ENCODE measurements at regions not wholly inside any gene's neighbourhood (a gene's known extent, or its start where the extent isn't known, plus 50 kb on each side); places are given as distances from the start of the nearest gene placed in this dataset.

DNA sequence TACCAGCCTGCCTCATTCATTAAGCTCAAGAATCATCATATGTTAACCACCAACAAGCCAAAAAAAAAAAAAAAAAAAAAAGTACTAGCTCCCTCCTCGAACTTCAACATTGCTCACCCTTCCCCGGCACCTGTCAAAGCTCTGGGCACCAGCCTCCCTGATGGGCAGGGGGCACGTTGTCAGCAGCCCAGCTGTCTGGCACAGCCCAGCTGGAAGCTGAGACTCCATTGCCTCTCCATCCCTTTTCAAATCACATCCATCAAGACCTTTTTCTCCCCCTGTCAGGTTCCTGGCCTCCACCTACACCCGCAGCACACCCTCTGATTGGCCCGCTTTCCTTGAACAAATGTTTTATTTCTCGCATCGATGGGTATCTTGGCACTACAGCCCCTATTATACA lies 913.3 kb upstream of the AUTS2 start:
- Histone ChIP-seq H3K27ac (ENCODE audit: low read length) (no peak overlapping the region), H3K4me3 (ENCODE audit: low read length) (no peak overlapping the region), H3K36me3 (ENCODE audit: low read depth, low read length) (no peaks in the 10 kb centered on the region), H3K27me3 (ENCODE audit: low read length) (no peaks in the 10 kb centered on the region), H3K9me2 (replicated peaks; ENCODE audit: low read length) (no peaks in the 10 kb centered on the region), H3F3A (ENCODE audit: low read length, unreplicated experiment) (no peaks in the 10 kb centered on the region), H3K9me3 (ENCODE audit: low read length) (no peaks in the 10 kb centered on the region), H3K9ac (ENCODE audit: low read length) (no peak overlapping the region), H3K79me2 (ENCODE audit: low read length) (no peaks in the 10 kb centered on the region), H3K4me1 (ENCODE audit: insufficient read depth, low read length) (no peaks in the 10 kb centered on the region), H4K20me1 (ENCODE audit: low read length) (no peaks in the 10 kb centered on the region), H3K4me2 (ENCODE audit: low read length) (no peak overlapping the region), H2AFZ (ENCODE audit: low read length) (no peak overlapping the region)
- DNase-seq, result no peak
- CTCF ChIA-PET, result no interaction called here
- no TSS peak for BruUV-seq (replicated peaks)
- no peak for ATAC-seq
- no peak for TF ChIP-seq EZH2phosphoT487 (IDR thresholded peaks at IDR 0.05; ENCODE audit: borderline replicate concordance, low read length)
- no peak for TF ChIP-seq EZH2 (IDR thresholded peaks at IDR 0.05; ENCODE audit: low read length, unreplicated experiment)
- TF ChIP-seq, protein P1, sequence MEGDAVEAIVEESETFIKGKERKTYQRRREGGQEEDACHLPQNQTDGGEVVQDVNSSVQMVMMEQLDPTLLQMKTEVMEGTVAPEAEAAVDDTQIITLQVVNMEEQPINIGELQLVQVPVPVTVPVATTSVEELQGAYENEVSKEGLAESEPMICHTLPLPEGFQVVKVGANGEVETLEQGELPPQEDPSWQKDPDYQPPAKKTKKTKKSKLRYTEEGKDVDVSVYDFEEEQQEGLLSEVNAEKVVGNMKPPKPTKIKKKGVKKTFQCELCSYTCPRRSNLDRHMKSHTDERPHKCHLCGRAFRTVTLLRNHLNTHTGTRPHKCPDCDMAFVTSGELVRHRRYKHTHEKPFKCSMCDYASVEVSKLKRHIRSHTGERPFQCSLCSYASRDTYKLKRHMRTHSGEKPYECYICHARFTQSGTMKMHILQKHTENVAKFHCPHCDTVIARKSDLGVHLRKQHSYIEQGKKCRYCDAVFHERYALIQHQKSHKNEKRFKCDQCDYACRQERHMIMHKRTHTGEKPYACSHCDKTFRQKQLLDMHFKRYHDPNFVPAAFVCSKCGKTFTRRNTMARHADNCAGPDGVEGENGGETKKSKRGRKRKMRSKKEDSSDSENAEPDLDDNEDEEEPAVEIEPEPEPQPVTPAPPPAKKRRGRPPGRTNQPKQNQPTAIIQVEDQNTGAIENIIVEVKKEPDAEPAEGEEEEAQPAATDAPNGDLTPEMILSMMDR (conservative IDR thresholded peaks at IDR 0.05; ENCODE audit: low read depth, low read length), result no peak
- intact Hi-C loops (cut with micrococcal nuclease), result no loop called here
- POLR2A ChIA-PET (ENCODE audit: unreplicated experiment), result no interaction called here

DNA sequence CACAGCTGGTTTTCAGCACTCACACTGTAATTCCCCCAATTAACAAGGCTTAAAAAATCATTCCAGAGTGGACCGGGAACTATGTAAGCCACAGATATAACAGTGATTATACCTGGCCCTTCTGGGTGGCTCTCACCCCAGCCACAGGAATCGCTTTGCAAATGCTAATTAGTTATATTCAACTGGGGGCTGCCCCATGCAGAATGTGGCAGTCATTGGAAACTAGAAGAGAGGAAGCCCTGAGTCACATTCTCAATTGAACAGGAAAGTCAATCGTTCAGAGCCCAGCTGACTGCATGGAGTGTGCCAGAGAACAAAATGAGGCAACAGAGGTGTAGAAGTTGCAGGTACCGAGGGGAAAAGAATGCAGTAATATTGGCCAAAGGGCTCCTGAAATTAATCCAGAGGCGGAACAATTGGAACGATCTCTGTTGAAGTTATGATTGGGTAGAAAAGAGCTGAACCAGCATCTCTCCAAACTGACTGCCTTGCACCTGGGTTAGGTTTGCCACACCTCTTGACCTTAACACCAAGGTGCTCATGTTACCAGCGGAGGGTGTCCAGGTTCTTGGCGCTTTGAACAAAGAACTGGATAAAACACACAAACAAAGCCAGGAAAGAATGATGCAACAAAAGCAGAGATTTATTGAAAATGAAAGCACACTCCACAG lies 909.7 kb upstream of the AUTS2 start:
- H3K9me3 ChIP-seq (ENCODE audit: low read length), result no peaks in the 10 kb centered on the region
- H3K4me2 ChIP-seq (ENCODE audit: low read length), result no peak overlapping the region
- no peak for DNase-seq
- H3K27me3 ChIP-seq (ENCODE audit: low read length), result no peaks in the 10 kb centered on the region
- ATAC-seq, result no peak
- no peak overlapping the region for H3K4me3 ChIP-seq (ENCODE audit: low read length)
- intact Hi-C loops (cut with micrococcal nuclease), result no loop called here
- TF ChIP-seq EZH2 (IDR thresholded peaks at IDR 0.05; ENCODE audit: low read length, unreplicated experiment) (no peak), EZH2phosphoT487 (IDR thresholded peaks at IDR 0.05; ENCODE audit: borderline replicate concordance, low read length) (no peak)
- TF ChIP-seq, protein P1 (conservative IDR thresholded peaks at IDR 0.05; ENCODE audit: low read depth, low read length), result no peak
- H4K20me1 ChIP-seq (ENCODE audit: low read length), result no peaks in the 10 kb centered on the region
- no peaks in the 10 kb centered on the region for H3K4me1 ChIP-seq (ENCODE audit: insufficient read depth, low read length)
- ChIA-PET CTCF (no interaction called here), POLR2A (ENCODE audit: unreplicated experiment) (no interaction called here)
- no peaks in the 10 kb centered on the region for H3F3A ChIP-seq (ENCODE audit: low read length, unreplicated experiment)
- no peak overlapping the region for H3K9ac ChIP-seq (ENCODE audit: low read length)
- no peak overlapping the region for H2AFZ ChIP-seq (ENCODE audit: low read length)
- no peaks in the 10 kb centered on the region for H3K9me2 ChIP-seq (replicated peaks; ENCODE audit: low read length)
- no peaks in the 10 kb centered on the region for H3K79me2 ChIP-seq (ENCODE audit: low read length)
- no TSS peak for BruUV-seq (replicated peaks)
- no peaks in the 10 kb centered on the region for H3K36me3 ChIP-seq (ENCODE audit: low read depth, low read length)
- H3K27ac ChIP-seq (ENCODE audit: low read length), result no peak overlapping the region

DNA sequence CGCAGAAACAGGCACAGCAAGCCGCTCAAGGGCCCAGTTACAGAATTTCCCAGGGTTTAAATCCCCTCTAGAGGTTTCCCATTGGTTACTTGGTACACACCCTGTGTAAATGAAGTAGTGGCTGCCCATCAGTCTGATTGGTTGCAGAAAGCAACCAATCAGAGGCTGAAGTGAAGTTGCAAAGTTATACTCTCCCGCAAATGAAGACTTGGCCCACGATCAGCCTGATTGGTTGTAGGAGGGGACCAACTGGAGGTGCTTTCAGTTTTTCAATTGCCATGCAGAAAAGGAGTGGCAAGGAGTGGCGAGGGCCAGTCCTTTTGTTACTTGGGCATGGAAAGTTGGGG lies 909.2 kb upstream of the AUTS2 start:
- intact Hi-C loops (cut with micrococcal nuclease), result no loop called here
- TF ChIP-seq EZH2phosphoT487 (IDR thresholded peaks at IDR 0.05; ENCODE audit: borderline replicate concordance, low read length) (no peak), EZH2 (IDR thresholded peaks at IDR 0.05; ENCODE audit: low read length, unreplicated experiment) (no peak)
- TF ChIP-seq, protein P1 (conservative IDR thresholded peaks at IDR 0.05; ENCODE audit: low read depth, low read length), result no peak
- Histone ChIP-seq H3K4me2 (ENCODE audit: low read length) (no peak overlapping the region), H2AFZ (ENCODE audit: low read length) (no peak overlapping the region), H3K36me3 (ENCODE audit: low read depth, low read length) (no peaks in the 10 kb centered on the region), H3K4me1 (ENCODE audit: insufficient read depth, low read length) (no peaks in the 10 kb centered on the region), H3K9me2 (replicated peaks; ENCODE audit: low read length) (no peaks in the 10 kb centered on the region), H3K9me3 (ENCODE audit: low read length) (no peaks in the 10 kb centered on the region), H3K27me3 (ENCODE audit: low read length) (no peaks in the 10 kb centered on the region), H3K79me2 (ENCODE audit: low read length) (no peaks in the 10 kb centered on the region), H3K27ac (ENCODE audit: low read length) (no peak overlapping the region), H4K20me1 (ENCODE audit: low read length) (no peaks in the 10 kb centered on the region), H3K4me3 (ENCODE audit: low read length) (no peak overlapping the region), H3F3A (ENCODE audit: low read length, unreplicated experiment) (no peaks in the 10 kb centered on the region), H3K9ac (ENCODE audit: low read length) (no peak overlapping the region)
- ChIA-PET CTCF (no interaction called here), POLR2A (ENCODE audit: unreplicated experiment) (no interaction called here)
- DNase-seq (no peak), ATAC-seq (no peak)
- no TSS peak for BruUV-seq (replicated peaks)
